Lung microvascular endothelial cell (primary cell): ENCODE measurements at regions not wholly inside any gene's neighbourhood (a gene's known extent, or its start where the extent isn't known, plus 50 kb on each side); places are given as distances from the start of the nearest gene placed in this dataset.
A peak's percentile ranks its signal among the peaks of the same experiment; 100 is the strongest.

ENCODE experiments used
- DNase-seq, 2 donors: peaks; one replicate each; pipeline versions ENCODE4 v3.0.0 to v3.0.0-alpha.2; 2010; ENCODE audit warnings: low read depth in 2 of 2

GRCh38 chr5:106910486-106910885, 760.3 kb downstream of the EFNA5 start:
- DNase-seq, result no peak

- no peak for DNase-seq
Observed at GRCh38 chr5:106909716-106910115, 761.0 kb downstream of the EFNA5 start.

GRCh38 chr5:106907979-106908378, 762.8 kb downstream of the EFNA5 start:
- DNase-seq, result no peak

GRCh38 chr5:106906199-106906598, 764.5 kb downstream of the EFNA5 start:
- no peak for DNase-seq

GRCh38 chr5:106894964-106895363, 775.8 kb downstream of the EFNA5 start:
- DNase-seq, result no peak

- DNase-seq, result no peak
Observed at GRCh38 chr5:106882035-106882434, 788.7 kb downstream of the EFNA5 start.

- no peak for DNase-seq
Observed at GRCh38 chr5:106880656-106881055, 790.1 kb downstream of the EFNA5 start.

GRCh38 chr5:106877881-106878280, 792.9 kb downstream of the EFNA5 start:
- DNase-seq, result no peak

- DNase-seq, result peak in 1 of 2 donors; percentile 5
Observed at GRCh38 chr5:106876665-106877194, 794.0 kb downstream of the EFNA5 start.

- no peak for DNase-seq
Observed at GRCh38 chr5:106876298-106876622, 794.5 kb downstream of the EFNA5 start.

- DNase-seq, result peak; percentile 33 to 70
Observed at GRCh38 chr5:106875591-106876297, 795.0 kb downstream of the EFNA5 start.

- no peak for DNase-seq
Observed at GRCh38 chr5:106874974-106875373, 795.8 kb downstream of the EFNA5 start.

- DNase-seq, result no peak
Observed at GRCh38 chr5:106874531-106874930, 796.2 kb downstream of the EFNA5 start.

- peak; percentile 10 to 94 for DNase-seq
Observed at GRCh38 chr5:106873568-106873967, 797.2 kb downstream of the EFNA5 start.

GRCh38 chr5:106865279-106865678, 805.5 kb downstream of the EFNA5 start:
- no peak for DNase-seq

- peak in 1 of 2 donors; percentile 24 for DNase-seq
Observed at GRCh38 chr5:106862450-106863193, 808.1 kb downstream of the EFNA5 start.

GRCh38 chr5:106860398-106861044, 810.2 kb downstream of the EFNA5 start:
- DNase-seq, result no peak

- DNase-seq, result no peak
Observed at GRCh38 chr5:106858616-106859015, 812.1 kb downstream of the EFNA5 start.

- no peak for DNase-seq
Observed at GRCh38 chr5:106854922-106855321, 815.8 kb downstream of the EFNA5 start.

- no peak for DNase-seq
Observed at GRCh38 chr5:106854105-106854687, 816.5 kb downstream of the EFNA5 start.

GRCh38 chr5:106853266-106853665, 817.5 kb downstream of the EFNA5 start:
- DNase-seq, result no peak

- no peak for DNase-seq
Observed at GRCh38 chr5:106849266-106849665, 821.5 kb downstream of the EFNA5 start.
